ENCODE measurements at regions not wholly inside any gene's neighbourhood (a gene's known extent, or its start where the extent isn't known, plus 50 kb on each side); places are given as distances from the start of the nearest gene placed in this dataset.

- in situ Hi-C loops (cut with MboI; ENCODE audit: low pct_unique_long_range_greater_than_20kb, low sequenced_read_pairs), result no loop called here
- DNase-seq, result no peak
Observed at GRCh38 chr2:6287406-6287805, 578.3 kb downstream of the CMPK2 start.

- in situ Hi-C loops (cut with MboI; ENCODE audit: low pct_unique_long_range_greater_than_20kb, low sequenced_read_pairs), result no loop called here
- no peak for DNase-seq
Observed at GRCh38 chr2:6288791-6289190, 576.9 kb downstream of the CMPK2 start.

GRCh38 chr2:6290217-6291015 is 575.3 kb downstream of the CMPK2 start:
- in situ Hi-C loops (cut with MboI; ENCODE audit: low pct_unique_long_range_greater_than_20kb, low sequenced_read_pairs), result no loop called here
- DNase-seq, result no peak

- in situ Hi-C loops (cut with MboI; ENCODE audit: low pct_unique_long_range_greater_than_20kb, low sequenced_read_pairs), result no loop called here
Observed at GRCh38 chr2:6294791-6295190, 570.9 kb downstream of the CMPK2 start.

GRCh38 chr2:6297238-6297637 is 568.5 kb downstream of the CMPK2 start:
- no peak for DNase-seq

More at GRCh38 chr2:6294791-6295190, 570.9 kb downstream of the CMPK2 start:
- DNase-seq, result no peak

GRCh38 chr2:6301426-6301825 is 564.3 kb downstream of the CMPK2 start:
- in situ Hi-C loops (cut with MboI; ENCODE audit: low pct_unique_long_range_greater_than_20kb, low sequenced_read_pairs), result no loop called here
- DNase-seq, result no peak

More at GRCh38 chr2:6297238-6297637, 568.5 kb downstream of the CMPK2 start:
- in situ Hi-C loops (cut with MboI; ENCODE audit: low pct_unique_long_range_greater_than_20kb, low sequenced_read_pairs), result no loop called here

GRCh38 chr2:6308986-6309385 is 556.7 kb downstream of the CMPK2 start:
- in situ Hi-C loops (cut with MboI; ENCODE audit: low pct_unique_long_range_greater_than_20kb, low sequenced_read_pairs), result no loop called here
- no peak for DNase-seq

- DNase-seq, result no peak
- in situ Hi-C loops (cut with MboI; ENCODE audit: low pct_unique_long_range_greater_than_20kb, low sequenced_read_pairs), result no loop called here
Observed at GRCh38 chr2:6309415-6310255, 556.1 kb downstream of the CMPK2 start.

GRCh38 chr2:6310256-6311215 is 555.2 kb downstream of the CMPK2 start:
- in situ Hi-C loops (cut with MboI; ENCODE audit: low pct_unique_long_range_greater_than_20kb, low sequenced_read_pairs), result no loop called here
- DNase-seq, result no peak

GRCh38 chr2:6312367-6312766 is 553.3 kb downstream of the CMPK2 start:
- no peak for DNase-seq
- in situ Hi-C loops (cut with MboI; ENCODE audit: low pct_unique_long_range_greater_than_20kb, low sequenced_read_pairs), result no loop called here

GRCh38 chr2:6314218-6314960 is 551.3 kb downstream of the CMPK2 start:
- in situ Hi-C loops (cut with MboI; ENCODE audit: low pct_unique_long_range_greater_than_20kb, low sequenced_read_pairs), result no loop called here
- DNase-seq, result no peak

GRCh38 chr2:6325616-6326015 is 540.1 kb downstream of the CMPK2 start:
- in situ Hi-C loops (cut with MboI; ENCODE audit: low pct_unique_long_range_greater_than_20kb, low sequenced_read_pairs), result no loop called here
- no peak for DNase-seq

GRCh38 chr2:6326958-6327357 is 538.7 kb downstream of the CMPK2 start:
- DNase-seq, result no peak
- in situ Hi-C loops (cut with MboI; ENCODE audit: low pct_unique_long_range_greater_than_20kb, low sequenced_read_pairs), result no loop called here

GRCh38 chr2:6336752-6337471 is 528.8 kb downstream of the CMPK2 start:
- DNase-seq, result no peak
- in situ Hi-C loops (cut with MboI; ENCODE audit: low pct_unique_long_range_greater_than_20kb, low sequenced_read_pairs), result no loop called here

GRCh38 chr2:6337472-6337820 is 528.3 kb downstream of the CMPK2 start:
- no peak for DNase-seq
- in situ Hi-C loops (cut with MboI; ENCODE audit: low pct_unique_long_range_greater_than_20kb, low sequenced_read_pairs), result no loop called here

GRCh38 chr2:6341588-6342129 is 524.0 kb downstream of the CMPK2 start:
- no peak for DNase-seq
- in situ Hi-C loops (cut with MboI; ENCODE audit: low pct_unique_long_range_greater_than_20kb, low sequenced_read_pairs), result no loop called here

GRCh38 chr2:6342273-6342920 is 523.3 kb downstream of the CMPK2 start:
- no peak for DNase-seq
- in situ Hi-C loops (cut with MboI; ENCODE audit: low pct_unique_long_range_greater_than_20kb, low sequenced_read_pairs), result no loop called here
